Suprapubic skin (tissue), 3 donors: ENCODE measurements at regions not wholly inside any gene's neighbourhood (a gene's known extent, or its start where the extent isn't known, plus 50 kb on each side); places are given as distances from the start of the nearest gene placed in this dataset.

Experiments used
- POLR2A ChIP-seq, 2 donors: fragments of 450-650 bp; IDR thresholded peaks; one replicate each; pipeline ENCODE4 v1.6.1; 2017; ENCODE audit warnings: antibody characterized with exemption in 2 of 2, mild to moderate bottlenecking in 2 of 2, moderate library complexity in 2 of 2
- TF ChIP-seq, protein P1 (sequence below), 2 donors: fragments of 200-600 bp in 1 of 2; fragments of 450-650 bp in 1 of 2; sonication (generic) in 1 of 2; IDR thresholded peaks; one replicate each; pipeline ENCODE4 v1.5.1; 2016 to 2019; ENCODE audit warnings: antibody characterized with exemption in 2 of 2, mild to moderate bottlenecking in 1 of 2, moderate library complexity in 1 of 2

DNA sequence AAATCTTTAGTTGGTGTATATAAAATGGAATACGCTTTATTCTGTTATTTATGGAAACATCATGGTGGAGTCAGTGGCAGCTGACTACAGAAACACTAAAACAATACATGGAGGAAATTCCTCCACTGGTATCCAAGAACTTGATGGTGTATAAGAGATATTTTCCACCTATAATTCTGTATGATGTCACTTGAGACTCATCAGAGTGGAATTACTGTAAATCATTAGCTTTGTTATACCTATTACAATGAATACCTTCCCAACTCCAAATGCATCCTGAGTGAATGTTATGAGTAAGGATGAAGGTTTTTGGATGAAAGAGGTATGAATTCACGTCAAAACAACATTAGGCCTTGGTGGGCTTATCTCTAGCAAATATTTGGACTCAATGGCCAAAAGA, 258.5 kb upstream of the SORL1-AS1 start:
- TF ChIP-seq, protein P1, sequence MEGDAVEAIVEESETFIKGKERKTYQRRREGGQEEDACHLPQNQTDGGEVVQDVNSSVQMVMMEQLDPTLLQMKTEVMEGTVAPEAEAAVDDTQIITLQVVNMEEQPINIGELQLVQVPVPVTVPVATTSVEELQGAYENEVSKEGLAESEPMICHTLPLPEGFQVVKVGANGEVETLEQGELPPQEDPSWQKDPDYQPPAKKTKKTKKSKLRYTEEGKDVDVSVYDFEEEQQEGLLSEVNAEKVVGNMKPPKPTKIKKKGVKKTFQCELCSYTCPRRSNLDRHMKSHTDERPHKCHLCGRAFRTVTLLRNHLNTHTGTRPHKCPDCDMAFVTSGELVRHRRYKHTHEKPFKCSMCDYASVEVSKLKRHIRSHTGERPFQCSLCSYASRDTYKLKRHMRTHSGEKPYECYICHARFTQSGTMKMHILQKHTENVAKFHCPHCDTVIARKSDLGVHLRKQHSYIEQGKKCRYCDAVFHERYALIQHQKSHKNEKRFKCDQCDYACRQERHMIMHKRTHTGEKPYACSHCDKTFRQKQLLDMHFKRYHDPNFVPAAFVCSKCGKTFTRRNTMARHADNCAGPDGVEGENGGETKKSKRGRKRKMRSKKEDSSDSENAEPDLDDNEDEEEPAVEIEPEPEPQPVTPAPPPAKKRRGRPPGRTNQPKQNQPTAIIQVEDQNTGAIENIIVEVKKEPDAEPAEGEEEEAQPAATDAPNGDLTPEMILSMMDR (IDR thresholded peaks at IDR 0.05) = no peak
- no peak for TF ChIP-seq POLR2A (IDR thresholded peaks at IDR 0.05)
